ENCODE measurements at regions not wholly inside any gene's neighbourhood (a gene's known extent, or its start where the extent isn't known, plus 50 kb on each side); places are given as distances from the start of the nearest gene placed in this dataset.

DNA sequence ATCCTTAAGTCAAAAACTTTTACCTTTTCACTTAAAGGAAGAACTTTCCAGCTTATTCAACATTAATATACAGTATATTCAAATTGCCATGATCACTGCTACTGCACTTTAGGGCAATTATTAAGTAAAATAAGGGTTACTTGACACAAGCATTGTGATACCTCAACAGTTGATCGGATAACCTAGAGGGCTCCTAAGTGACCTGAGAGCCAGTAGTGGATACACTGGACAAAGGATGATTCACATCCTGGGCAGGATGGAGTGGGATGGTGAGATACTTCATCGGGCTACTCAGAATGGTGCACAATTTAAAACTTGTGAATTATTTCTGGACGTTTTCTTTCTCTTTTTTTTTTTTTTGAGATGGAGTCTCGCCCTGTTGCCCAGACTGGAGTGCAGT lies 54.5 kb upstream of the PPM1J start:
- Histone ChIP-seq H3K27ac (no peak overlapping the region), H3K27me3 (replicated peaks; ENCODE audit: insufficient read depth) (no peaks in the 10 kb centered on the region), H3K4me1 (replicated peaks) (no peaks in the 10 kb centered on the region), H3K4me3 (no peak overlapping the region), H3K9me3 (no peaks in the 10 kb centered on the region), H3K36me3 (no peaks in the 10 kb centered on the region)
- intact Hi-C loops (cut with DNase I), result no loop called here
- DNase-seq (ENCODE audit: low spot score), result no peak
- TF ChIP-seq POLR2A (IDR thresholded peaks at IDR 0.05) (no peak), POLR2AphosphoS5 (IDR thresholded peaks at IDR 0.05) (no peak)
- TF ChIP-seq, protein P1, sequence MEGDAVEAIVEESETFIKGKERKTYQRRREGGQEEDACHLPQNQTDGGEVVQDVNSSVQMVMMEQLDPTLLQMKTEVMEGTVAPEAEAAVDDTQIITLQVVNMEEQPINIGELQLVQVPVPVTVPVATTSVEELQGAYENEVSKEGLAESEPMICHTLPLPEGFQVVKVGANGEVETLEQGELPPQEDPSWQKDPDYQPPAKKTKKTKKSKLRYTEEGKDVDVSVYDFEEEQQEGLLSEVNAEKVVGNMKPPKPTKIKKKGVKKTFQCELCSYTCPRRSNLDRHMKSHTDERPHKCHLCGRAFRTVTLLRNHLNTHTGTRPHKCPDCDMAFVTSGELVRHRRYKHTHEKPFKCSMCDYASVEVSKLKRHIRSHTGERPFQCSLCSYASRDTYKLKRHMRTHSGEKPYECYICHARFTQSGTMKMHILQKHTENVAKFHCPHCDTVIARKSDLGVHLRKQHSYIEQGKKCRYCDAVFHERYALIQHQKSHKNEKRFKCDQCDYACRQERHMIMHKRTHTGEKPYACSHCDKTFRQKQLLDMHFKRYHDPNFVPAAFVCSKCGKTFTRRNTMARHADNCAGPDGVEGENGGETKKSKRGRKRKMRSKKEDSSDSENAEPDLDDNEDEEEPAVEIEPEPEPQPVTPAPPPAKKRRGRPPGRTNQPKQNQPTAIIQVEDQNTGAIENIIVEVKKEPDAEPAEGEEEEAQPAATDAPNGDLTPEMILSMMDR (IDR thresholded peaks at IDR 0.05), result no peak
- WGBS, result 75% methylated on average over 4 of the region's 4 CpGs

DNA sequence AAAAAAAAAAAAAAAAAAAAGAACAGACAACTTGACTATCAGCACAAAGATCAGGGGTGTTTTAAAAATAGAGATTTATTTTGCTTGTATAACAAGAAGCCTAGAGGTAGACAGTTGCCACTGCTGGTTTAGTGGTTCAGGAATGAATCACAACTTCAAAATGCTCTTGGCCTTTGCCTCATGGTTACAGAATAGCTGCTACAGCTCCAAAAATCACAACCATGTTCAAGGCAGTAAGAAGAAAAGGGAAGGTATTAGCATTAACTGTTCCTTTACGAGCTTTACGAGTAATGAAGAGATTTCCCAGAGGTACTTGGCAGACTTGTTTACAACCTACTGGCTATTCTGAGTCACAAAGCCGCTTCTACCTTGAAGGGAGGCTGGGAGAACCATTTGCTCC lies 52.5 kb upstream of the PPM1J start:
- 71% methylated on average over 3 of the region's 3 CpGs for WGBS
- no peaks in the 10 kb centered on the region for H3K36me3 ChIP-seq
- DNase-seq (ENCODE audit: low spot score), result no peak
- TF ChIP-seq POLR2AphosphoS5 (IDR thresholded peaks at IDR 0.05), result no peak
- no peak for TF ChIP-seq POLR2A (IDR thresholded peaks at IDR 0.05)
- TF ChIP-seq, protein P1 (IDR thresholded peaks at IDR 0.05), result no peak
- no peaks in the 10 kb centered on the region for H3K4me1 ChIP-seq (replicated peaks)
- no peaks in the 10 kb centered on the region for H3K9me3 ChIP-seq
- no peak overlapping the region for H3K4me3 ChIP-seq
- no peaks in the 10 kb centered on the region for H3K27me3 ChIP-seq (replicated peaks; ENCODE audit: insufficient read depth)
- intact Hi-C loops (cut with DNase I), result no loop called here
- H3K27ac ChIP-seq, result no peak overlapping the region
